Skeletal muscle satellite cell (primary cell): ENCODE measurements at regions not wholly inside any gene's neighbourhood (a gene's known extent, or its start where the extent isn't known, plus 50 kb on each side); places are given as distances from the start of the nearest gene placed in this dataset.

ENCODE experiments used
- H3K27me3 ChIP-seq: 2 replicates; pipeline ENCODE4 v1.7.0; 2013; ENCODE audit warnings: low read length; ENCODE audit not compliant: control insufficient read depth, insufficient read depth
- H3K36me3 ChIP-seq: 2 replicates; pipeline ENCODE4 v1.7.0; 2013; ENCODE audit warnings: mild to moderate bottlenecking, control low read depth, low read length; ENCODE audit not compliant: insufficient read depth
- H3K4me1 ChIP-seq: 2 replicates; pipeline ENCODE4 v1.7.0; 2013; ENCODE audit warnings: low read length; ENCODE audit not compliant: control insufficient read depth, insufficient read depth
- H3K4me2 ChIP-seq: 2 replicates; pipeline ENCODE4 v1.7.0; 2013; ENCODE audit warnings: mild to moderate bottlenecking, low read length
- H3K4me3 ChIP-seq: 2 replicates; pipeline ENCODE4 v1.7.0; 2013; ENCODE audit warnings: low read length
- H3K9ac ChIP-seq: 2 replicates; pipeline ENCODE4 v1.7.0; 2013; ENCODE audit warnings: mild to moderate bottlenecking, low read depth, low read length, moderate library complexity
- H3K9me3 ChIP-seq: replicated peaks from 2 replicates; pipeline ENCODE4 v1.7.0; 2013; ENCODE audit warnings: mild to moderate bottlenecking, control low read depth, low read length

DNA sequence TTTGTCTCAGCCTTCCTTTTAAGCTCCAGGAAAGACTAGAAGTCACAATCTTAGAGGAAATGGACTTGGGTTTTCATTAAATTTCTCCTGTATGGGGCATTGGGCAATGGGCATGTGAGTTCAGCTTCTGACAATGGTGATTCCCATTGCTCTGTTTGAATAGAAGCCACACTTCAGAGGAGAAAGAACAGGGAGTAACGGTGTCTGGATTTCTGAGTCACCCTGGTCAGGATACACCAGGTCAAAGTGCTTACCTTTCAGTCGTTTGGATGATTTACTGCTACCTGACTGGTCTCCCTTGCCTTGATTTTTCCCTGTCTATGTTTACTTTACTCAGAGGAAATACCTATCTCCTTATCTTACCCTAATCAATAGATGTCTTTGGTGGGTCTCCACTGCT lies 111.7 kb upstream of the VEPH1 start:
- Histone ChIP-seq H3K4me2 (no peak overlapping the region), H3K9me3 (no peaks in the 10 kb centered on the region), H3K4me1 (peaks cover 9% of the 10 kb centered on the region), H3K4me3 (no peak overlapping the region), H3K27me3 (no peaks in the 10 kb centered on the region), H3K36me3 (no peaks in the 10 kb centered on the region), H3K9ac (no peak overlapping the region)

DNA sequence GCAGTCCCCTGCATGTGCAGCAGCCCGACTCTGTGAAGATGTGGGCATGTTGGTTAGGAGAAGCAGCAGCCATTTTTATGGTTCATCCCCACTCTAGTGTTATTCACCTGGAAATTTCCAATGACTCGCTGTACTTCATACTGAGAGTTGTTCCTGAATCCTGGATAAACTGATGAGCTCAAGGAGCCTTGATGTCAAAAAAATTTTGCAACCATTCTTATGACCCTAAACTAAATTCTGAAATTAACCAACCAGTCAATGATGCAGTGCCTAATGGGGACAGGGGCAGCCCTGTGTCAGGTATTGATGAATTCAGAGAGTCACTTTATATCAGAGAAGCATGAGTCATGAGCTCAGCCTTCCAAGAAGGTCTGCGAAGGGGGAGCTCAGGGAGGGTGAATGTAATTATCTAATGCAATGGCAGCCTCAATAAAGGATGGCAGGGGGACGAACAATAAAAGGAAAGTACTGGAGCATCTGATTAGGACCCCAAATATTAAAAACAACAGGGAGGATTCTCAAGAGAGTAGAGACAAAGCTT lies 108.4 kb upstream of the VEPH1 start:
- H3K9me3 ChIP-seq = no peaks in the 10 kb centered on the region
- no peak overlapping the region for H3K4me2 ChIP-seq
- H3K27me3 ChIP-seq = no peaks in the 10 kb centered on the region
- H3K4me1 ChIP-seq = peaks cover 2% of the 10 kb centered on the region
- H3K9ac ChIP-seq = no peak overlapping the region
- no peaks in the 10 kb centered on the region for H3K36me3 ChIP-seq
- H3K4me3 ChIP-seq = no peak overlapping the region

- peaks cover 2% of the 10 kb centered on the region for H3K4me1 ChIP-seq
- H3K36me3 ChIP-seq = no peaks in the 10 kb centered on the region
- no peak overlapping the region for H3K4me3 ChIP-seq
- no peaks in the 10 kb centered on the region for H3K9me3 ChIP-seq
- no peak overlapping the region for H3K9ac ChIP-seq
- H3K27me3 ChIP-seq = no peaks in the 10 kb centered on the region
- no peak overlapping the region for H3K4me2 ChIP-seq
Observed at GRCh38 chr3:157610876-157611535, 107.8 kb upstream of the VEPH1 start.

DNA sequence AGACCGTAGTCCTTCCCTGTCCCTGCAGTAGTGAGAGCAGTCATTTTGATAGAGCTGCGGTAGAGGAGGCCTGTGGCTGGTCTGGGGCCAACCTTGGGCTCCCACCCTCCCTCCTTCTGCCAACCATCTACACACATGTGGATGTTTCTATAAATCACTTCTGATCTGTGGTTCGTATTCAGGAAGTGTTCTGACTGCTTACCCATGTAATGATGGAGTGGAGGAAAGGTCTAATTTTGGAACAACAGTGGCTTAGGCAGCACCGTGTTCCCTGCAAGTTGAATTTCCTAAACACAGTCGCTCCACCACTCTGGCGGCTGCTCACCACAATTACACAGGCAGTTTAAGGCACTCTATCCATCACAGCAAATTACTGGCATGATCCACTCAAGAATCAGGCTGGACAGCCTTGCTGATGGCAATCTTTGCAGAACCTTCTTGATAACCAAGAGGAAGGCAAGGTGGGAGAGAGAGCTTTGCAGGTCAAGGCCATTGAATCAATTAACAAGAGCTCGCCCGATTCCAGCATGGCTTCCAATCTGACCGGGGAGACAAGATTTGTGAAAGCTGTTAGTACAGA lies 104.7 kb upstream of the VEPH1 start:
- Histone ChIP-seq H3K36me3 (no peaks in the 10 kb centered on the region), H3K27me3 (no peaks in the 10 kb centered on the region), H3K9me3 (no peaks in the 10 kb centered on the region), H3K9ac (no peak overlapping the region), H3K4me1 (peaks cover 2% of the 10 kb centered on the region), H3K4me2 (no peak overlapping the region), H3K4me3 (no peak overlapping the region)

DNA sequence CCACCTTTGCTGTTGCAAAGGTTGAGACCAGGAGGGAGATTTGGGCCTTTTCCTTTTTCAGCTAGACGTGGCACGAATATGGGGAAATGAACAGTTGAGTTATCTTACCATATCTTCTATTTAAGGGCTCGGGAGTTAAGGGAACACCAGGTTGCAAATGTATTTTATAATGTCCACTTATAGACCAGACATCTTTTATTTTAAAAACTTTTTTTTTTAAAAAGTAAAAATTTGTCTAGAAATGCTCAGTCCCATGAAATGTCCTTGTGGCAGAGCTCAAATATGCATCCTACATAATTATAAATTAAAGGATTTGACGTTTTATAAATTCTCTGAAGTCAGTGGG lies 103.6 kb upstream of the VEPH1 start:
- Histone ChIP-seq H3K9ac (no peak overlapping the region), H3K4me1 (peaks cover 2% of the 10 kb centered on the region), H3K36me3 (no peaks in the 10 kb centered on the region), H3K9me3 (no peaks in the 10 kb centered on the region), H3K4me2 (peak overlapping the region; percentile 71), H3K27me3 (no peaks in the 10 kb centered on the region), H3K4me3 (no peak overlapping the region)

DNA sequence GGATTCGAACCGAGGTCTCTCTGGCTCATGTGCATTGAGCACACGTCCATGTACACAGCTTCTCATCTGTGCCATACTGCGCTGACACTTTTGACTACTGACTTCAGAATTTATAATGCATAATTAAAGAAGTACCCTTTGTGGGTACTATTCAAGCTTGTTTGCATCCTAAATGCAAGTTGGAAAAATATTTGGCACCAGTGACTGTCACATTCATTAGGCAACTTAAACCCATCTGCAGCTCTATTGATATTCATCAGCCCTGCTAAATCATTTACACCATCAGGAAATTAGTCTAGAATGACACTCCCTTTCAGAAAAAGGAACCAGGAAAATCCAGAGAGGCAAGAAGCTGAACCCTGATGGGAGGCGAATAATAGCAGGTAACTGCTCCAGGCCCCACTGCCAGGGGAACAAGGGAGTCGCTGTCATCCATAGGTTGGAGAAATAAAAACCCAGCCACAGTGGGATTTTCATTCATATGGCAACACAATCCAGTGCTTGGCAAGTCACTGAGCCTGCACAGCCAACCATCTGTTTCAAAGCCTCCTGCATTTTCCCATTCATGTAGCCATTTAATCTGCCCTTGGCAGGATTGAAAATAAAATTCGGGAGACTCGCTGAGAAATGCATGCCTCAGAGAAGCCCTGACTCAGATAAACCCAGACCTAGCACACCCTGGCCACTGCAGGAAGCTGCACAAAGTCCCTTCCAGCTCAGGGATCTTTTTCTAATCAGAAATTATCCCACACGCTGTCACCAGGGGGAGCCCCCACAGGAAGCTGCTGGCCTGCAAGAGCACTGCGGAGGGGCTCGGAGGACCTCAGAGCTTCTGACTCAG lies 103.0 kb upstream of the VEPH1 start:
- Histone ChIP-seq H3K4me2 (peak overlapping the region; percentile 71), H3K4me1 (peaks cover 2% of the 10 kb centered on the region), H3K36me3 (no peaks in the 10 kb centered on the region), H3K4me3 (no peak overlapping the region), H3K27me3 (no peaks in the 10 kb centered on the region), H3K9ac (no peak overlapping the region), H3K9me3 (no peaks in the 10 kb centered on the region)

DNA sequence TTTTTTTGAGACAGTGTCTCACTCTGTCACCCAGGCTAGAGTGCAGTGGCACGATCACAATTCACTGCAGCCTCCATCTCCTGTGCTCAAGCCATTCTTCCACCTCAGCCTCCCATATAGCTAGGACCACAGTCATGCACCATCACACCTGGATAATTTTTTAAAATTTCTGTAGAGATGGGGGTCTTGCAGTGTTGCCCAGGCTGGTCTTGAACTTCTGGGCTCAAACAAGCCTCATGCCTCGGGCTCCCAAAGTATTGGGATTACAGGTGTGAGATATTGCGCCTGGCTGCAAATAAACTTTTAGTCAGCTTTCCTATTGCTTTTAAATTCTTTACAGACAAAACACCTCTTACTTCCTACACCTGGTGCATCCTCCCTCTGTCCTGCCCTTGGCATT lies 102.1 kb upstream of the VEPH1 start:
- Histone ChIP-seq H3K4me3 (no peak overlapping the region), H3K4me1 (peaks cover 2% of the 10 kb centered on the region), H3K27me3 (no peaks in the 10 kb centered on the region), H3K9ac (no peak overlapping the region), H3K9me3 (no peaks in the 10 kb centered on the region), H3K4me2 (no peak overlapping the region), H3K36me3 (no peaks in the 10 kb centered on the region)

- no peaks in the 10 kb centered on the region for H3K27me3 ChIP-seq
- no peaks in the 10 kb centered on the region for H3K9me3 ChIP-seq
- H3K9ac ChIP-seq = no peak overlapping the region
Observed at GRCh38 chr3:157602424-157602823, 99.2 kb upstream of the VEPH1 start.

DNA sequence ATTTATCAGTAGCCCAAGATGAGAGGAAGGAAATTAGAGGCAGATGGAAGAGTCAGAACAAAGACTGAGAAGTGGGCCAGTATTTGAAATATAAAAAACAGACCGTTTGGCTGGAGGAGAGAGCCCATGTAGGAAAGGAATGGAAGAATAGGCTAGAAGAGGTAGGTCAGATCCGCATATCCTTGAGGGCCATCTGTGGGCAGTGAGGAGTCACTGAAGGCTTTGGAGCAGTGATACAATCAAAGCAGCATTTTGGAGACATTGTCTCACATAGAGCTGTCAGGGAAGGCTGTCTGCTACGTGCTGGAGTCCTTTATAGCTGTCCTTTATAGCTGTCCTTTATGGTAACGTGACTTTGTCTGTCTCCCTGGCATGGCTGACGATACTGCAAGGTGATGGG lies 92.0 kb upstream of the VEPH1 start:
- no peaks in the 10 kb centered on the region for H3K9me3 ChIP-seq
- H3K9ac ChIP-seq = no peak overlapping the region
- H3K4me2 ChIP-seq = no peak overlapping the region
- no peaks in the 10 kb centered on the region for H3K36me3 ChIP-seq
- no peaks in the 10 kb centered on the region for H3K4me1 ChIP-seq
- no peaks in the 10 kb centered on the region for H3K27me3 ChIP-seq
- H3K4me3 ChIP-seq = no peak overlapping the region

More at GRCh38 chr3:157602424-157602823, 99.2 kb upstream of the VEPH1 start:
- Histone ChIP-seq H3K4me3 (no peak overlapping the region), H3K4me1 (peaks cover 2% of the 10 kb centered on the region), H3K36me3 (no peaks in the 10 kb centered on the region), H3K4me2 (no peak overlapping the region)

- H3K9ac ChIP-seq = no peak overlapping the region
- no peak overlapping the region for H3K4me3 ChIP-seq
- no peaks in the 10 kb centered on the region for H3K4me1 ChIP-seq
- H3K9me3 ChIP-seq = no peaks in the 10 kb centered on the region
- no peak overlapping the region for H3K4me2 ChIP-seq
- H3K27me3 ChIP-seq = no peaks in the 10 kb centered on the region
- no peaks in the 10 kb centered on the region for H3K36me3 ChIP-seq
Observed at GRCh38 chr3:157594413-157594812, 91.2 kb upstream of the VEPH1 start.

DNA sequence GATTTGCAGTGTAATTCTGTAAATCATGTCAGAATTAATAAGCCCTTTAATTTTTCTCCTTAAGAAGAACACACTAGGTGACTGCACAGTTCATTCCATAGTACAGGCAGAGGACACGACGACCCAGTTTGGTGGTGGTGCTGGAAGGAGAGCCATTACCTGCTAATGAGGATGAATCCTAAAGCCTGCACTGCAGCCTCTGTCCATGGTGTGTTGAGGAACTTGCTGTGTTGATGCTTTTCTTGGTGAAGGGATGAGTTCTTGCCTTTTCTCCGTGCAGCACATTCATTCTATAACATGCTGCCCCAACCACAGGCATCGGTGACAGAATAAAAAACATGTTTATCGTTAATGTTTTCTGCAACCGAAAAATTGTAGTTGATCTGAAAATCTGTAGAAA lies 89.6 kb upstream of the VEPH1 start:
- H3K4me2 ChIP-seq = no peak overlapping the region
- no peaks in the 10 kb centered on the region for H3K9me3 ChIP-seq
- H3K4me1 ChIP-seq = no peaks in the 10 kb centered on the region
- H3K4me3 ChIP-seq = no peak overlapping the region
- H3K9ac ChIP-seq = no peak overlapping the region
- no peaks in the 10 kb centered on the region for H3K27me3 ChIP-seq
- no peaks in the 10 kb centered on the region for H3K36me3 ChIP-seq
